Stimulated activated CD8-positive, alpha-beta memory T cell treated with anti-CD3 and anti-CD28 coated beads, Interleukin-4, amount 100 ng/mL, for 48 hours (primary cell): ENCODE measurements at regions not wholly inside any gene's neighbourhood (a gene's known extent, or its start where the extent isn't known, plus 50 kb on each side); places are given as distances from the start of the nearest gene placed in this dataset.
"Not testable (repeated sequence)": the region's sequence is repeated elsewhere in the genome, so short reads cannot be mapped to it uniquely, and the experiment has no call there.

ENCODE experiments used
- DNase-seq: peaks from one replicate; pipeline ENCODE4 v3.0.0-alpha.2; 2020

DNA sequence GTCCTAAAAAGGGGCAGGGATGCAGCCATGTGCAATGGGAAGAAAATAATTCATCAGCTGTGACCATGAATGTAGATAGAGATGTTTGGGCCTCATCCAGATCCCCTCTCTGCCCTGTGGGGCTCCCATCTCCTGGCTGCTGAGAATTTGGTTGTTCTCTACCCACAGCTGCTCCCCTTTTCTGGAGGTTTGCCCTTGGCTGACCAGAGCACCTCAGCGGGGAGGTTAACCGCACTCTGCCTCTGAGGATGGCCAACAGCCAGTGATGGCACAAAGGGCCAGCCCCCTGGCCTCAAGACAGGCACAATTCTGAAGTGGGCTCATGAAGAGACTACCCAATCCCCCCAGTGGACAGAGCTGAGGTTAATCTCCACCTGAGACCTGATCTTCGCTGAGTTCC, 61.5 kb upstream of the SERP2 start:
- no peak for DNase-seq

- DNase-seq, result no peak
Observed at GRCh38 chr13:44312834-44313551, 60.6 kb upstream of the SERP2 start.

DNA sequence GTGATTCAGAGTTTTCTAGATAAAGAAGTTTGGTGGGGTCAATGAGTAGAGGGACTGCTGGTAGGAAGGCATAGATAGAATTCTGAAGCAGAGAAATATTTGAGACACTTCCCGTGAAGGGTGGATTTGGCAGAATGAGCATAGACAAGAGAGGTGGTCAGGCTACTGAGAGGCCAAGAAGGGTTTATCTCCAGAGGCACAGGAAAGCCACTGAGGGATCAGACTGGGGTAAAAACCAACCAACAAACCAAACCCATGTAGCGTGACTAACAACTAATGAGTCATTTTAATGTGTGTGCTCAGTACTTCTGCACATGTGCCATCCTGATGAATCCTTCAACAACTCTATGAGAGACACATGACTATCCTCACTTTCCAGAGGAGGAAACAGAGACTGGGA, 60.0 kb upstream of the SERP2 start:
- DNase-seq, result no peak

GRCh38 chr13:44314160-44314559, 59.5 kb upstream of the SERP2 start:
- not testable (repeated sequence) for DNase-seq

DNA sequence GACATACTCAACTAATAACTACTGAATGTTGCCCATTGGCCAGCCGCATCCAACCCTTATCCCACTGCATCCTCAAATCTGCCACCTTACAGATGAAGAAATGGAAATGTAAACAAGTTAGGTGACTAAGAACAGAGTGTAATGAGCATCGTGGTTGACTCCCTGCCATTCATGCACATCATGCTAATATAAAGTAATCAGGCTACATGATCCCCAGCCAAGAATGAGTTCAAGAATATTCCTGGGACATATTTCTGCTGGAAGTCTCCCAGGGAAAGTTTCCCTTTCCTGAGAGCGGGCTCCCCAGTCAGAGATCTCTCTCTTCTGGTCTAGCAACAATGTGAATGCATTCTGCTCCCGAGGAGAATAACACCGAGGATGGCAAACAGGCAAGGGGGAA, 55.9 kb upstream of the SERP2 start:
- DNase-seq, result no peak

- no peak for DNase-seq
Observed at GRCh38 chr13:44318161-44318560, 55.5 kb upstream of the SERP2 start.

GRCh38 chr13:44320611-44321010, 53.0 kb upstream of the SERP2 start:
- no peak for DNase-seq

DNA sequence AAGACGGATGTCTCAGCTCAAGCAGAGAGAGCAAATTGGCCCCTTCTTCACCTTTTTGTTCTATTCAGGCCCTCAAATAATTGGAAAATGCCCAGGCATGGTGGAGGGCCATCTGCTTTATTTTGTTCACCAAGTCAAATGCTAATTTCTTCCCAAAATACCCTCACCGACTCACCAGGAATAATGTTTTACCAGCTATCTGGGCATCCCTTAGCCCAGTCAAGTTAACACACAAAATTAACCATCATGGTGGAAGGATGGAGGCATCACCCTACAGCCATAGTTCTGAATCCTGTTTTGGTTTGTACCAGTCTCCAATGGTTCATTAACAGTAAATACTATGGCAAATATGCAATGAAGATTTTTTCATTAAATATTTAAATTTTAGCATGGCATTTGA, 51.7 kb upstream of the SERP2 start:
- no peak for DNase-seq

DNA sequence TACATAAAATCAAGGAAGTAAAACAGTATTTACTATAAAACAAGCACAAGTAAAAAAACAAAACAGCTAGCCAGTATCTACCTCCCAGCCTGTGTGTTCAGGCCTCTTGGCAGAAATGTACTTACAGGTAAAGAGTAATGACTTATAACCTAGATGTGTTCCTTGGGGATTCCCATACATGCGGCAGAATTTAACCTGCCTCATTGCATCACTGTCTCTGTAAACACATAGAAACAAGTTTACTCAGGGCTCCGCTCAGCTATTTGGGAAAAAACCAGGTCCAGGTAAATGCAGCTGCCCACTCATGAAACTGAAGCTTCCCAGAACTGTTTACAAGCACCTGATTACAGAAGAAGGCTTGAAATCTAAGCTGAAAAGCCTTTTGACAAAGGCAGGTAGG, 50.7 kb upstream of the SERP2 start:
- no peak for DNase-seq

DNA sequence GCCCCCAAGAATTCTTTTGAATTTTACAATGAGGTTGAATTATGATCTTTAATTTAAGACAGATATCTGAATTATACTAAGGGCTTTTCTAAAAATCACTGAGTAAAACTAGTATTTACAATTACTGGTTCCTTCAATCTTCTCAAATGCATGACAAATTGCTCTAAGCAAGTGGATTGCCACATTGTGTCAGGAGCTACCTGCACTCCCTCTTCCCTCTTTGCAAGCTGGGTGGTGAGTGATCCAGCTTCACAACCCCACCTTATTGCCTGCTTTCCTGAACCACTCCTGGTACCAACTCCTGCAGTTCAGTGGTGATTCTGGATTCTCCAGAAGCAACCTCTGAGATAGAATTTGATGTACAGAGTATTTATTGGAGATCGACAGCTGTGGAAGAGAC, 49.9 kb upstream of the SERP2 start:
- no peak for DNase-seq
